OCI-LY3 (cell line): ENCODE measurements at regions not wholly inside any gene's neighbourhood (a gene's known extent, or its start where the extent isn't known, plus 50 kb on each side); places are given as distances from the start of the nearest gene placed in this dataset.

Source experiments
- CTCF ChIP-seq: fragments of 200-600, 300-600 bp; sonication (generic); IDR thresholded peaks from 2 replicates; pipeline ENCODE4 v1.5.1; 2014; ENCODE audit warnings: antibody characterized with exemption, low read length, low read depth
- EZH2phosphoT487 ChIP-seq: fragments of 200-600 bp; shearing (Covaris generic); IDR thresholded peaks from 2 replicates; pipeline ENCODE4 v1.6.1; 2018; ENCODE audit warnings: antibody characterized with exemption, mixed run types, low read depth

- no peak for TF ChIP-seq CTCF
- TF ChIP-seq EZH2phosphoT487, result no peak
These were observed 109.1 kb upstream of the ZNF438 start for GRCh38 chr10:31140716-31141115.
